Activated CD4-positive, alpha-beta T cell treated with anti-CD3 and anti-CD28 coated beads, Interleukin-2, amount 50 U/mL, for 24 hours (primary cell): ENCODE measurements at regions not wholly inside any gene's neighbourhood (a gene's known extent, or its start where the extent isn't known, plus 50 kb on each side); places are given as distances from the start of the nearest gene placed in this dataset.

Experiments
- DNase-seq, 2 donors: peaks; one replicate each; pipeline ENCODE4 v3.0.0-alpha.2; 2020; ENCODE audit warnings: low read depth in 1 of 2, low spot score in 1 of 2

DNA sequence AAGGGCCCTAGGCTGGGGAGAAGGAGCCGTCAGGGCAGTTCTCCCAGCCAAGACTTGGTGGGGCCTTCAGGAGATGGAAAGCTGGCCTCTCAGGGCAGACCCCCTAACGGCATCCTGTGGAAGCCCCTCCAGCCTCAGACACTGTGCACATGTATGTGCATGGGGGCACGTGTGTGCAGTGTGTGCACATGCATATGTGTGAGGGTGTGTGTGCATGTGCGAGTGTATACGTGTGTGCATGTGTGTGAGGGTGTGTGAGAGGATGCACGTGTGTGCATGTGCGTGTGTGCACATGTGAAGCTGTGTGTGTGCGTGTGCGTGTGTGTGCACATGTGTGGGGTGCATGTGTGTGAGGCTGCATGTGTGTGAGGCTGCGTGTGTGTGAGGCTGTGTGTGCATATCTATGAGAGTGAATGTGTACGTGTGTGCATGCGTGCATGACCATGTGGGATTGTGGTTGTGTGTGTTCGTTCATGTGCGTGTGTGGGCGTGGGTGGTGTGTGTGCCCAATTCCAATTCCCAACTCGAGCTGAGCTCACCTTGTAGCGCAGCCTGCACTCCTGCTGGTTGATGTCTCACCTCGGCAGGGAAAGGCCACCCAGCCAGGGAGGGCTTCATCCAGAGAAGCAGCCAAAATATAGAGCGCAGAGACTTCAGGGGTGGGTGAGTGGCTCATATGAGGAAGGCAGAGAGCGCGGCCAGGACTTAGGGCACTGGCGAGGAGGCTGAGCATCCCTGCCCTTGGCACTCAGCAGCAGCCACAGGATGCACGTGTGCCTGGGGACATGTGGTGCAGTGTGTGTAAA, 142.7 kb upstream of the PPP1R26 start:
- DNase-seq: no peak

GRCh38 chr9:135338546-135338945, 141.0 kb upstream of the PPP1R26 start:
- DNase-seq: no peak

- DNase-seq: no peak
Observed at GRCh38 chr9:135339378-135339973, 140.1 kb upstream of the PPP1R26 start.

GRCh38 chr9:135340143-135340655, 139.4 kb upstream of the PPP1R26 start:
- DNase-seq: no peak

DNA sequence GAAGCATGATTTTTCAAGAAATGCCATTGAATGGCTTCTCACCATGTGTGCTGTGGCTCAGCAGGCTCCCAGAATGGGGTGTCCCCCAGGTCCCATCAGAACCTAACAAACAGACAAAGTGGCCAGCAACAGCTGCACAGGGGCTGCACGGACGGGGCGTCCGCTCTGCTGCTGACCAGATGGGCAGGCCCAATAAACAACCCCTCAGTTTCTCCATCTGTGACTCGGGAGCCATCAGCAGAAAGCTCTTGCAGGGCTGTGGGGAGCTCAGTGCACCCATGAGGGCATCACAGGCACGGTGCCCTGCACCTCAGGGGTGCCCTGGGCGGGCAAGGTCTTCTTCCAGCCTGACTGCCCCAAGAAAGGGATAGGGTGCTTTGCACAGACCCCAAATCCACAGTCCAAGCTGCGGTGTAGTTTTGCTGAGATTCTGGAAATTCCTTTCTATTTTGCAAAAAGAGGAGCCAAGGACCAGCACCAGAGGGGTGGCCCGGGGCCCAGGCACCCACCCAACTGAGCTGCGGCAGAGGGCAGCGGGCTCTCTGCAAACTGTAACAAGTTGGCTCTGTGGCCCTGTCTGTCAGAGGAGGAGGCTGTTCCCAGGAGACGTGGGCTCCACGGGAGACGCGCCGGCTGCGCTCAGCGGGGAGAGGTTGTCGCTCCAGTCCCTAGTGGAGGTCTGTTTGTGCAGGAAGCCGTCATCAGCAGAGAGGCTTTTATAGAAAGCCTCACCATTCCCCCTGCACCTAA, 138.7 kb upstream of the PPP1R26 start:
- DNase-seq: no peak

- no peak for DNase-seq
Observed at GRCh38 chr9:135341612-135342169, 137.9 kb upstream of the PPP1R26 start.

DNA sequence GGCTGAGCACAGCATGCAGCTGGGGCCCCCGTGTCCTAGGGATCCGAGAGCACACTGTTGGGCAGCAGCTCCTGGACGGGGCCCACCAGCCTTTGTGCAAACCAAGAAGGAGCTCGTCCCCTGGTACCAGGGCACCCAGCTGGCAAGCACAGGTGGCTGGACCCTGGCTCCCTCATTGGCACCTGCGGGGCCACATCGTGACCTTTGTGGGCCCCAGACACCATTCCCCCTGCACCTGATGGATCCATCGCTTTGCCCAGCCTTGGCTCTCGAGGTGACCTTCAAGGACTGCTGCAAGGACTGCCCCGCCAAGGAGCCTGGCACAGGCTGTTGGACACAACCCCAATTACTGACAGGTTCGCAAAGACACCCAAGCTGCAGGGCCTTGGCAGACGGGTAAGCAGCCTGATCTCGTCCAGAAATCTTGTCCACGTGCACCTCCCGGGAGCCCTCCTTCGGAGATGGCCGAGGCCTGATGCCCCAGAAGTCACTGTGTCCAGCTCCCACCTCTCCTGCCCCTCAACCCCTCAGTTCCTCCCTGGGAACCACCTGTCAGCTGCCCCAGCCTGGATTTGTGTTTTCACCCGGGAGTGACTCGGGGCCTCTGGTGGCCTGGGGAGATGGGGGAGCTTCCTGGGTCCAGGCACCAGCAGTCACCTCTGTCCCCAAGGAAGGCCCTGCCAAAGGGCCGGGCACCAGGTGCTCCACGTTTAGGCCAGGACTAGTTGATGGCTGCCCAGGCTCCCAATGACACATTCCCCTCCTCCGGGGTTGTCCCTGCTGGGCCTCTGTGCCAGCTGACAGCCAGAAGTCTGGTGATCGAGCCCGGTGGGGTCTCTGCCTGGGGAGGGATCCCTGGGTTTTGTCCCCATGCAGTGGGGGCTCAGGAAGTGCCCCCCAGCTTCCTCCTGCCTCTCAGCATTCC, 137.1 kb upstream of the PPP1R26 start:
- DNase-seq: no peak

- no peak for DNase-seq
Observed at GRCh38 chr9:135343136-135343535, 136.4 kb upstream of the PPP1R26 start.

DNA sequence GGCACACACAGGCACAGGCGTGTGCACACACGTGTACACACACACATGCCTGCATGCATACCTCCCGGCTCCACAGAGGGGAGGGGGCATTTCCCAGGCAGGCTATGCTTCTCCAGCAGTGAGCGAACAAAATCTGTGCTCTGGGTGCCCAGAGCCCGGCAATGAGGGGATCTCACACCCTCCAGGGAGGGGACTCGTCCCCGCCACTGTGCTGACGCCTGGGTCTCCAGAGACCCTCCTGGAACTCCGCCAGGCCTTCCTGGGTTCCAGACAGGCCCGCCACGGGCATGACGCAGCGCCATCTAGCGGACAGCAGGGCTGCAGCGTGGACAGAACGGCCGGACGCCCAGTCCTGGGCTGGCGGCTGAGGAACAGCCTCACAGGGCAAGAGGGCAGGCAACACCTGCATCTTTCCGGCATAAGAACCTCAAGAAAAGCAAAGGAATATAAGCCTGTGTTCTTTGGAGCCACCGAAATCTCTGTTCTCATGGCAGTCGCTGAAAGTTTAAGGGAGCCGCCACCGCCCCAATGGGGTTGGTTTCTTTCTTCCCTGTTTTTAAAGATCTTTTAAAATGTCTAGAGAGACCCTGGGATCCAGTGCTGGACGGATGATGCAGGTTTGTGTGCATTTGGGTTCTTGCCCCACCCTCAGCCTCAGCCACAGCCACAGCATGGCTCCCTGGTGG, 135.6 kb upstream of the PPP1R26 start:
- DNase-seq: peak; percentile 14 to 22

DNA sequence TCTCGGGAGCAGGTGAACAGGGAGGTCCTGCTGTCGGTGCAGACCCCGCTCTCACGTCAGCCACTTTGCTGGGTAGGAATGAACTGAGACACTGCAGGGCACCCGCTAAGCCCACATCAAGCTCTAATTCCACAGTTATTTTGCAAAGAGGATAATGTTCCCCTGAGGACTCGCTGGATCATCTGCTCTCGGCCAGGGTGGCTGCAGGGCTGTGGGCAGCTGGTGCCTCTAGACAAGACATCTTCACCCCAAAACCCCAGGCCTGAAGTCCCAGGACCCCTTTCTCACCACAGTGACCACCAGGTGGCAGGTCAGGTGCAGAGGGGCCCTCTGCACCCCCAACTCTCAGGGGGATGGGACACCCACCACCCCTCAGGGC, 135.1 kb upstream of the PPP1R26 start:
- DNase-seq: no peak

DNA sequence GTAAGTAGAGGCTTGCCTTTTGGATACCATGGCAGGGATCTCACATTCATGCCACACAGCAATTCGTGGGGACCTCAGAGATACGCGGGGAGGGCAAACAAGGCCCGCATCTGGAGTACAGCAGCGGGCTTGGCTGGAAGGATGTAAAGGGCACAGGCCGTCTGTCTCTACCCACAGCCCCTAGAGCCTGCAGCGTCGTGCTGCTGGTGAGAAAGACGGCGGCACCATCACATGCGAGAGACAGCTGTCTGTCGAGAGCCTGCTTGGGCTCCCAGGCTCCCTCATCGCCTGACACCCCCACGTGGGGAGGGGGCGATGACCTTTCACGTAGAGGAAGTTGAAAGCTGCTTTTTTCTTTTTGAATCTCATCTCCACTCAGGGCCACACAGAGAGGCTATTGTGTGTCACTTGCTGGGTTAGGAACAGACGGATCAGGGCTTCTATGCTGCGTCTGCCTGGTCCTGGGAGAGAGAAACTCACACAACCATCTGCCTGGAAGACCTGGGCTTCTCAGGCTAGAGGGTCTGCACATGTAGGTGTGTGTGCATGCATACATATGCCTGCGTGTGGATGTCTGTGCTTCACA, 134.6 kb upstream of the PPP1R26 start:
- no peak for DNase-seq

DNA sequence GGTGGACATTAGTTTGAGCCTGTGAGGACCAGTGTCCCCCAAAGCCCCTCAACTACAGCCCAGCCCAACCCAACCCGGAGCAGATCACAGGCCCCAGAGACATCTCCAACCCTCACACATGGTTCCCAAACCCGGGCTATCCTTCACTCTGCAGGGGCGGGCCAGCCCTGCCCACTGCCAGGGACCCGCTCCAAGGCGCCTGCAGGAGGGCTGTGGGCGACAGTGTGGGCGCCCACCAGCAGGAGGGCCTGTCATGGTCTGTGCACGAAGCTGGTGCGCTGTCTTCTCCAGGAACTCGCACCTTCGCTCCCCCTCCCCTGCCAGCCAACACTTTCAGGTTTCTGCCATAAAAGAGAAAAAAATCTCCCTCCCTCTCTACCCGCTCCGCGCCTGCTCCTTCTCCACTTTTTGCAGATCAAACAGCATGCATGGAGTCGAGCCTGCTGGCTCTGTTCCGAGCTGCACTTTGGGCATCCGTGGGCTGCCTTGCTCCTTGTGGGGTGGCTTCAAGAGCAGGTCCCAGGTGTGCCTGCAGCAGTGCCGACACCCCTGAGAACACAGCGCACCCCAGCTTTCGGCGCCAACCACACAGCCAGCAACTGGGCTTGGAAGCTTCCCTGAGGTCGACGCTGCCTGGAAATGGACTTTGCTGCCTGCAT, 133.7 kb upstream of the PPP1R26 start:
- DNase-seq: no peak

DNA sequence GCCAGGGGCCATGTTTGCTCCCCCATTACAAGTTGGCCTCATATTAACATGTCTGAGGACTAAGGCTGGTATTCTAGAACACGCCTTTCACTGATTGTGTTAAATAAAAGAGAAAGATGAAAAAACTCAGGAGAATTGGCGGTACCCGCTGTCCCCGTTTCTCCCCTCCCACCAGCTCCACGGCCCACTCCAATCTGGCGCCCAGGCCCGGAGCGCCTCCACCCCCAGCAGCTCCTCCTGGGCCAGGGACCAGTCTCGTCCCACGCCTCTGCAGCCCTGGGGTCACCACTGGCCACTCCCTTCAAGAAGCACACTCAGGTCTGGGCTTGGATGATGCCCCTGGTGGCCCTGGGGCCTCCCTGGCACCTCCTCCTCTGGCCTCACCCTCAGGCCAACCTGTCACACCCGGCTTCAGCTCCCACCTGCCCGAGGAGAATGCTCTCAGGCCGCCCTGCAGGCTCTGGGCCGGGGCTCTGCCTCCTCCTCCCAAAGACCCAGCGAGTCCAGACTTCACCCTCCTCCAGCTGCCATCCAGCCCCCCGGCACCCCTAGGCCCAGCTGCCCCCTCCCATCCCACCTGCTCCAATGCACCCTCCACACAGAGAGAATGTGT, 133.0 kb upstream of the PPP1R26 start:
- DNase-seq: no peak

GRCh38 chr9:135347461-135347860, 132.1 kb upstream of the PPP1R26 start:
- no peak for DNase-seq

GRCh38 chr9:135348076-135348787, 131.3 kb upstream of the PPP1R26 start:
- DNase-seq: no peak

GRCh38 chr9:135348788-135349150, 130.8 kb upstream of the PPP1R26 start:
- DNase-seq: no peak

DNA sequence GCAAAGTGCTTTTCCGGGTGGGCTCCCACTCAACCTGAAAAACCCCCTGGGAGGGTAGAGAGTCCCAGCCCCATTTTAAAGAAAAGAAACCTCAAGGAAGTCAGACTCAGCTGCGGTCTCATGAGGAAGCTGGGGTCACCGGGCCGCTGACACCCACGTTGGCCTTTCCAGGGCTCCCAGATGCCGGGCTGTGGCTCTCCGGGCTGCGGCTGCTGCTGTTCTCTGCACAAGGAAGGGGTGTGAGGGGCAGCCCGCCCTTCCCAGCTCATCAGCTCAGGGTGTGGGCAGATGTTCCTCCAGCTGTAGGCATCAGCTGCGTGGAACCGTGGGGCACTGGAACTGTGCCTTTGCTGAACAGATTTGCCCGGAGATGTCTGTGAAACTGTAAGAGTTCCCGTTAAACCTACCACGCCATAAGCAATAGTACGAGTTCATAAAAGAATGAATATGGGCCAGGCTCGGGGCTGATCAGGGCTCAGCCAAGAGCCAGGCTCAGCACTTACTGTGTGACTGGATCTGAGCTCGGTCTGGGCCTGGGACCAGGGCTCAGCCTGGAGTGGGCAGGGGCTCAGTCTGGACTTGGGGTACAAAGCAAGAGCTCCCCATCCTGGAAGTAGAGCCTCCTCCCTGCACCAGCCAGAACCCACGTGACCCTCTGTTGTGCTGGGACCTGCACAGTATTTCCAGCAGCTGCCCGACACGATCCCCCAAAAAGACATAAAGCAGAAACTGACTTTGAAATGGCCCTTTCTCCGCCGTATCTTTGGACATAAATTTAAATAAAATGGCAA, 130.2 kb upstream of the PPP1R26 start:
- DNase-seq: no peak

GRCh38 chr9:135350003-135350315, 129.6 kb upstream of the PPP1R26 start:
- no peak for DNase-seq
